WI38 (cell line): ENCODE measurements at regions not wholly inside any gene's neighbourhood (a gene's known extent, or its start where the extent isn't known, plus 50 kb on each side); places are given as distances from the start of the nearest gene placed in this dataset.

Experiments used
- H3K4me3 ChIP-seq: 2 replicates; pipeline ENCODE4 v1.5.1; 2011; ENCODE audit warnings: low read depth, mild to moderate bottlenecking, control low read depth, low read length
- CTCF ChIP-seq: IDR thresholded peaks from 2 replicates; pipeline ENCODE4 v1.5.1; 2012; ENCODE audit warnings: low read depth, mild to moderate bottlenecking, control low read depth, low read length

DNA sequence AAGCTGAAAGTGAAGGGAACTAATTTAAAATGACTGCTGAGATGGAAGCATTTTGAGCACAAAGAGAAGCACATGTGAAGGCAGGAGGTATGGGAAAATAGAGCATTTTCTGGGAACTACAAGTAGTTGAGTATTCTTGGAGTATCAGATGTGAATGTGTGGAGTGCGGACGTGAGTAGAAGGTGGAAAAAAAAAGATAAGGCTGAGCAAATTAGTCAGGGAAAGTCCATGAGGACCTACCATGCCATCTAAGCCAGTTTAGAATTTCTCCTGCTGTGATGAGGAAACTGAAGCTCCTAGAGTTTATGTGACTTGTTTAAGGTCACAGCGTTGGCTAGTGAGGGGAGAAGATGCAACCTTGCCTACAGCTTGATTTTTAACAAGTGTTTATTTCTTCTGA, 578.1 kb upstream of the MIR17HG start:
- TF ChIP-seq CTCF = no peak
- H3K4me3 ChIP-seq = no peak overlapping the region

DNA sequence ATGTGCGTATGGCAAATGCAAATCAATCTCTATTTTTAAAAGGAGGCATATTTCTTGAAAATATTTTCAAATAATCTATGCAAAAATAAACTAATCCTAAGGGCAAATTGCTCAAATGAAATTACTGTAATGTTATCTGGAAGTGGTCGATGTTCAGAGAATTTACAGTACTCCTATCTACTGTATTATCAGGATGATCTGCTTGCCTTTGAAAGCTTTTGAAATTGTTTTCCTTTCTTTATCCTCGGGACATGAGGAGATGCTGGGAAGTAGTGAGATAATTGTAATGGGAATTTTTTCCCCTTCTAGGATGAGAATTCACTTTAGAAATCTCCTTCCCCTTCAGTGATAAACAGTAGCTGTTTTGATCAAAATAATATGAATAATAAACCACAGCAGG, 577.2 kb upstream of the MIR17HG start:
- H3K4me3 ChIP-seq = no peak overlapping the region
- no peak for TF ChIP-seq CTCF

DNA sequence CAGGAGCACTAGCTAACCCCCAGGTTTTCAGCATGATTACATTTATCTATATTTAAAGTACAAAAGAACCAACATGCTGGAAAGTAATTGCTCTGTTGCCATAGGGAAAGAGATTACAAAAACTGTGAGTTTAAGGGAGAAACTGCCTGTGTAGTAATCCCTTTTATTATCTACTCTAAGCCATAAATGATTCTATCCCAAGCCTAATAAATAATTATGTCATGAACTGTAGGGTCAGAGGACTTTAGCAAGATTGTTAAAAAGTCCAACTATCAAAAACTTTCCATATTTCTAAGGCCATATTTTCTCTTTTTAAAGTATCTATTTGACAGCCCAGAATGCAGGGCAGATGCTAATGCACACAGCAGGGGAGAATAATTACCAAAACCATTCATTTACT, 573.8 kb upstream of the MIR17HG start:
- H3K4me3 ChIP-seq = no peak overlapping the region
- no peak for TF ChIP-seq CTCF

GRCh38 chr13:90776051-90776748, 571.3 kb upstream of the MIR17HG start:
- no peak for TF ChIP-seq CTCF
- no peak overlapping the region for H3K4me3 ChIP-seq

GRCh38 chr13:90783273-90783672, 564.2 kb upstream of the MIR17HG start:
- TF ChIP-seq CTCF = no peak
- H3K4me3 ChIP-seq = no peak overlapping the region

DNA sequence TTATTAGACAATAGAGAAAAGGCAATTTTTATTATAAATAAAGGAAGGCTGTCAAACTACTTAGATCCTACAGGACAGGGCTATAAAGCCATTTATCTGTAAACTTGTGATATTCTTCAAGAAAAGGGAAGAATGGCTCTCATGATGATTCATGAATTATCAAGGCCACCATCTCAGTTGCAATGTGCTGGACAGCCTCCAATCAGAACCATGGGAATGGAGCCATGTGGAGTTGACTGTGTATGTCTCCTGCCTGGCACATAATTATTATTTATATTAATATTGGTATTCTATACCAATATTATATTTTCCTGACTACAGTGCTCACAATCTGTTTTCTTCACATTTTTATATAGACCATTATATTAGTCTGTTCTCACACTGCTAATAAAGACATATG, 560.5 kb upstream of the MIR17HG start:
- no peak for TF ChIP-seq CTCF
- H3K4me3 ChIP-seq = no peak overlapping the region

GRCh38 chr13:90792335-90792734, 555.2 kb upstream of the MIR17HG start:
- TF ChIP-seq CTCF = no peak
- no peak overlapping the region for H3K4me3 ChIP-seq
